H1 (cell line): ENCODE measurements at regions not wholly inside any gene's neighbourhood (a gene's known extent, or its start where the extent isn't known, plus 50 kb on each side); places are given as distances from the start of the nearest gene placed in this dataset.

Source experiments
- CTCF ChIA-PET: fragments of 300-600 bp; sonication (Branson Sonifier 250); formaldehyde crosslinking; loops from one replicate; lab custom pipeline; 2021; ENCODE audit not compliant: partially characterized antibody; lab: Charles Lee
- POLR2A ChIA-PET: fragments of 300-600 bp; sonication (Branson Sonifier 250); formaldehyde crosslinking; loops from one replicate; lab custom pipeline; 2021; ENCODE audit warnings: inconsistent platforms; ENCODE audit not compliant: partially characterized antibody; lab: Charles Lee
- DNase-seq, 2 experiments: peaks; one replicate each; pipeline versions ENCODE4 v3.0.0 to v3.0.0-alpha.2; 2010 to 2022; ENCODE audit warnings: low spot score in 2 of 2, low read depth in 1 of 2, mixed read lengths in 1 of 2
- FAIRE-seq: peaks from 2 replicates; lab custom pipeline; 2011; peaks lifted over from hg19 to GRCh38; lab: Jason Lieb, UNC
- H2AFZ ChIP-seq: 2 replicates; pipeline ENCODE4 v1.8.1; 2012; ENCODE audit warnings: low read length, inconsistent platforms
- H2AK5ac ChIP-seq: 2 replicates; pipeline ENCODE4 v1.6.1; 2013; ENCODE audit warnings: low read depth, low read length
- H2BK120ac ChIP-seq: replicated peaks from 2 replicates; pipeline ENCODE3; 2013; ENCODE audit warnings: low read depth, low read length, inconsistent platforms
- H2BK12ac ChIP-seq: 2 replicates; pipeline ENCODE4 v1.6.1; 2013; ENCODE audit warnings: low read depth, low read length
- H2BK15ac ChIP-seq: 2 replicates; pipeline ENCODE4 v1.6.1; 2013; ENCODE audit warnings: low read length
- H2BK20ac ChIP-seq: 2 replicates; pipeline ENCODE4 v1.6.1; 2013; ENCODE audit warnings: low read length
- H2BK5ac ChIP-seq: 2 replicates; pipeline ENCODE4 v1.6.1; 2013; ENCODE audit warnings: low read depth, low read length
- H3K14ac ChIP-seq: 2 replicates; pipeline ENCODE4 v1.6.1; 2013; ENCODE audit warnings: inconsistent platforms; ENCODE audit not compliant: insufficient read length
- H3K18ac ChIP-seq: 2 replicates; pipeline ENCODE4 v1.6.1; 2013; ENCODE audit warnings: low read length; ENCODE audit errors: extremely low read depth
- H3K23ac ChIP-seq: 2 replicates; pipeline ENCODE4 v1.6.1; 2013; ENCODE audit warnings: inconsistent platforms; ENCODE audit not compliant: insufficient read length
- H3K23me2 ChIP-seq: 2 replicates; pipeline ENCODE4 v1.6.1; 2013; ENCODE audit warnings: low read depth, low read length
- H3K27ac ChIP-seq: 2 replicates; pipeline ENCODE4 v1.6.1; 2011; ENCODE audit warnings: low read depth, low read length, inconsistent platforms
- H3K27me3 ChIP-seq, 4 experiments: replicated peaks in 1 of 4; 1 replicate in 1 of 4; 2 replicates in 3 of 4; pipeline versions ENCODE4 v1.6.1 to v1.8.1; 2011 to 2013; ENCODE audit warnings: low read length in 3 of 4, mild to moderate bottlenecking in 3 of 4, inconsistent platforms in 2 of 4, mixed read lengths in 2 of 4, moderate library complexity in 1 of 4; ENCODE audit not compliant: control insufficient read depth in 3 of 4, insufficient read depth in 3 of 4; ENCODE audit errors: extremely low read depth in 1 of 4
- H3K36me3 ChIP-seq, 4 experiments: 2 replicates each; pipeline versions ENCODE4 v1.6.1 to v1.8.1; 2011 to 2013; ENCODE audit warnings: mild to moderate bottlenecking in 4 of 4, low read length in 3 of 4, moderate library complexity in 2 of 4, control low read depth in 1 of 4, inconsistent platforms in 1 of 4; ENCODE audit not compliant: insufficient read depth in 4 of 4, control insufficient read depth in 2 of 4
- H3K4ac ChIP-seq: replicated peaks from 2 replicates; pipeline ENCODE3; 2013; ENCODE audit warnings: low read length, low read depth, mixed read lengths, inconsistent platforms; ENCODE audit not compliant: insufficient read length
- H3K4me1 ChIP-seq, 4 experiments: replicated peaks in 1 of 4; 1 replicate in 1 of 4; 2 replicates in 3 of 4; pipeline versions ENCODE4 v1.6.1 to v1.8.1; 2011 to 2013; ENCODE audit warnings: low read length in 3 of 4, inconsistent platforms in 2 of 4, mixed read lengths in 1 of 4; ENCODE audit not compliant: insufficient read depth in 4 of 4, control insufficient read depth in 3 of 4
- H3K4me2 ChIP-seq, 2 experiments: 2 replicates each; pipeline versions ENCODE4 v1.6.1 to v1.8.1; 2011 to 2013; ENCODE audit warnings: low read depth in 2 of 2, low read length in 2 of 2, control low read depth in 1 of 2, inconsistent platforms in 1 of 2, mild to moderate bottlenecking in 1 of 2; ENCODE audit not compliant: insufficient read depth in 1 of 2
- H3K4me3 ChIP-seq, 4 experiments: fragments of 200-600, 300-600 bp in 1 of 4; sonication (generic), shearing (Covaris generic), sonication (Bioruptor Twin) in 1 of 4; 2 replicates each; pipeline versions ENCODE4 v1.5.1 to v1.8.1; 2011 to 2016; ENCODE audit warnings: low read length in 4 of 4, low read depth in 3 of 4, control low read depth in 2 of 4, inconsistent platforms in 2 of 4, mild to moderate bottlenecking in 2 of 4, mixed read lengths in 1 of 4, moderate library complexity in 1 of 4; ENCODE audit not compliant: insufficient read depth in 2 of 4; ENCODE audit errors: extremely low read depth in 1 of 4
- H3K56ac ChIP-seq: replicated peaks from 2 replicates; pipeline ENCODE3; 2013; ENCODE audit warnings: low read depth, mild to moderate bottlenecking, mixed read lengths, low read length, inconsistent platforms; ENCODE audit not compliant: insufficient read length
- H3K79me1 ChIP-seq: 2 replicates; pipeline ENCODE4 v1.6.1; 2013; ENCODE audit warnings: low read depth, low read length, control low read depth
- H3K79me2 ChIP-seq, 2 experiments: 2 replicates each; pipeline versions ENCODE4 v1.6.1 to v1.8.1; 2012 to 2013; ENCODE audit warnings: low read length in 2 of 2, mild to moderate bottlenecking in 2 of 2, inconsistent platforms in 1 of 2; ENCODE audit not compliant: insufficient read depth in 2 of 2, control insufficient read depth in 1 of 2
- H3K9ac ChIP-seq, 4 experiments: replicated peaks in 1 of 4; 1 replicate in 1 of 4; 2 replicates in 3 of 4; pipeline versions ENCODE4 v1.6.1 to v1.8.1; 2011 to 2013; ENCODE audit warnings: low read depth in 3 of 4, low read length in 3 of 4, control low read depth in 2 of 4, mild to moderate bottlenecking in 2 of 4, moderate library complexity in 2 of 4, inconsistent platforms in 1 of 4; ENCODE audit errors: extremely low read depth in 1 of 4
- H3K9me3 ChIP-seq, 2 experiments: 2 replicates each; pipeline versions ENCODE4 v1.6.1 to v1.8.1; 2012 to 2013; ENCODE audit warnings: mild to moderate bottlenecking in 2 of 2, moderate library complexity in 2 of 2, control low read depth in 1 of 2, inconsistent platforms in 1 of 2, low read depth in 1 of 2, low read length in 1 of 2, mixed read lengths in 1 of 2; ENCODE audit not compliant: insufficient read depth in 2 of 2
- H4K20me1 ChIP-seq, 2 experiments: replicated peaks in 1 of 2; 2 replicates each; pipeline versions ENCODE3 to v1.8.1; 2011 to 2013; ENCODE audit warnings: inconsistent platforms in 2 of 2, low read length in 2 of 2, mild to moderate bottlenecking in 1 of 2; ENCODE audit not compliant: insufficient read depth in 2 of 2, control insufficient read depth in 1 of 2
- H4K5ac ChIP-seq: 2 replicates; pipeline ENCODE4 v1.6.1; 2013; ENCODE audit warnings: low read length, low read depth, mixed read lengths, inconsistent platforms; ENCODE audit not compliant: insufficient read length
- H4K8ac ChIP-seq: 2 replicates; pipeline ENCODE4 v1.8.0; 2013; ENCODE audit warnings: mild to moderate bottlenecking, moderate library complexity, low read length, inconsistent platforms; ENCODE audit not compliant: insufficient read depth; ENCODE audit errors: extremely low read depth
- H4K91ac ChIP-seq: replicated peaks from 2 replicates; pipeline ENCODE3; 2013; ENCODE audit warnings: low read length, mixed read lengths, inconsistent platforms; ENCODE audit not compliant: insufficient read length
- KDM1A ChIP-seq: fragments of 200-600, 300-600 bp; sonication (generic); IDR thresholded peaks from 2 replicates; pipeline ENCODE4 v1.7.1; 2016; ENCODE audit warnings: mild to moderate bottlenecking, low read length, borderline replicate concordance
- SIN3A ChIP-seq, 2 experiments: IDR thresholded peaks in 1 of 2; conservative IDR thresholded peaks in 1 of 2; 2 replicates each; pipeline ENCODE4 v1.6.1; 2011 to 2012; ENCODE audit warnings: low read length in 2 of 2, improper control_type of control experiment in 1 of 2, low read depth in 1 of 2, mild to moderate bottlenecking in 1 of 2
- WGBS, 2 experiments: shearing (Covaris generic) in 1 of 2; methylation state at CpG; one replicate each; pipeline versions ENCODE4 v1.1.6 to v1.1.7; 2013 to 2015; ENCODE audit warnings: low lambda C conversion rate in 2 of 2, mixed read lengths in 2 of 2, inconsistent platforms in 1 of 2, low coverage in 1 of 2, missing lambda C conversion rate in 1 of 2; ENCODE audit not compliant: insufficient replicate concordance in 2 of 2, insufficient coverage in 1 of 2, insufficient read length in 1 of 2; ENCODE audit errors: extremely low coverage in 1 of 2, missing lambda C conversion rate in 1 of 2; 5-methylcytosine and 5-hydroxymethylcytosine counted together

GRCh38 chr13:71939186-71939585 is 72.2 kb upstream of the DACH1 start:
- DNase-seq (no peak), FAIRE-seq (no peak)
- no peak overlapping the region for H3K18ac ChIP-seq
- H3K79me1 ChIP-seq: no peaks in the 10 kb centered on the region
- H3K23ac ChIP-seq: no peak overlapping the region
- ChIA-PET POLR2A (no interaction called here), CTCF (no interaction called here)
- H2BK5ac ChIP-seq: no peak overlapping the region
- no peak overlapping the region for H4K8ac ChIP-seq
- no peak overlapping the region for H2BK120ac ChIP-seq
- H2AK5ac ChIP-seq: no peak overlapping the region
- 82% methylated on average over 4 of the region's 4 CpGs; no CpG with 5 or more reads in 1 of the 2 experiments for WGBS, 2 experiments
- no peaks in the 10 kb centered on the region for H4K20me1 ChIP-seq
- H3K14ac ChIP-seq: no peak overlapping the region
- H4K91ac ChIP-seq: no peak overlapping the region
- no peaks in the 10 kb centered on the region; the same call in 1 of the 2 replicates for H3K23me2 ChIP-seq
- no peak for TF ChIP-seq SIN3A (conservative IDR thresholded peaks at IDR 0.05 in 1 of 2, IDR thresholded peaks at IDR 0.05 in 1 of 2; ENCODE audit: low read depth in 1 of 2, low read length in 2 of 2)
- TF ChIP-seq KDM1A: no peak
- no peak overlapping the region for H3K4me3 ChIP-seq
- no peak overlapping the region for H4K5ac ChIP-seq
- no peaks in the 10 kb centered on the region for H3K36me3 ChIP-seq
- H3K9me3 ChIP-seq: no peaks in the 10 kb centered on the region
- H2BK20ac ChIP-seq: no peak overlapping the region
- no peak overlapping the region for H3K4ac ChIP-seq
- H2AFZ ChIP-seq: no peak overlapping the region
- no peak overlapping the region for H2BK15ac ChIP-seq
- H3K4me2 ChIP-seq: no peak overlapping the region
- no peak overlapping the region for H3K9ac ChIP-seq
- H3K79me2 ChIP-seq: no peaks in the 10 kb centered on the region
- H3K56ac ChIP-seq: no peak overlapping the region
- no peaks in the 10 kb centered on the region for H3K27me3 ChIP-seq
- H3K27ac ChIP-seq: no peak overlapping the region
- no peak overlapping the region for H2BK12ac ChIP-seq
- no peaks in the 10 kb centered on the region for H3K4me1 ChIP-seq
